GM12892 (cell line): ENCODE measurements at regions not wholly inside any gene's neighbourhood (a gene's known extent, or its start where the extent isn't known, plus 50 kb on each side); places are given as distances from the start of the nearest gene placed in this dataset.

ENCODE experiments used
- POLR2A ChIP-seq: IDR thresholded peaks from 2 replicates; pipeline ENCODE4 v1.6.1; 2011; ENCODE audit warnings: low read depth, low read length, control low read depth
- POLR2AphosphoS5 ChIP-seq: IDR thresholded peaks from 2 replicates; pipeline ENCODE4 v1.6.1; 2011; ENCODE audit warnings: low read depth, low read length, control low read depth
- TAF1 ChIP-seq: IDR thresholded peaks from 2 replicates; pipeline ENCODE4 v1.6.1; 2011; ENCODE audit warnings: low read depth, mild to moderate bottlenecking, control low read depth, low read length, borderline replicate concordance

GRCh38 chr7:138382862-138383565 is 77.0 kb upstream of the TRIM24 start:
- no peak for TF ChIP-seq POLR2A
- TF ChIP-seq POLR2AphosphoS5, result no peak
- no peak for TF ChIP-seq TAF1
